Cardiac fibroblast (primary cell): ENCODE measurements at regions not wholly inside any gene's neighbourhood (a gene's known extent, or its start where the extent isn't known, plus 50 kb on each side); places are given as distances from the start of the nearest gene placed in this dataset.

Experiments used
- DNase-seq, 2 donors: peaks; one replicate each; pipeline versions ENCODE4 v3.0.0 to v3.0.0-alpha.2; 2010; ENCODE audit warnings: low read depth in 2 of 2
- H3K4me3 ChIP-seq, 2 donors: replicated peaks in 1 of 2; 1 replicate in 1 of 2; 2 replicates in 1 of 2; pipeline ENCODE4 v1.5.1; 2011; ENCODE audit warnings: low read depth in 2 of 2, low read length in 2 of 2, mild to moderate bottlenecking in 2 of 2, moderate library complexity in 1 of 2
- TF ChIP-seq, protein P1 (sequence below): IDR thresholded peaks from one replicate; pipeline ENCODE4 v1.5.1; 2011; ENCODE audit warnings: low read depth, mild to moderate bottlenecking, low read length, inconsistent platforms

DNA sequence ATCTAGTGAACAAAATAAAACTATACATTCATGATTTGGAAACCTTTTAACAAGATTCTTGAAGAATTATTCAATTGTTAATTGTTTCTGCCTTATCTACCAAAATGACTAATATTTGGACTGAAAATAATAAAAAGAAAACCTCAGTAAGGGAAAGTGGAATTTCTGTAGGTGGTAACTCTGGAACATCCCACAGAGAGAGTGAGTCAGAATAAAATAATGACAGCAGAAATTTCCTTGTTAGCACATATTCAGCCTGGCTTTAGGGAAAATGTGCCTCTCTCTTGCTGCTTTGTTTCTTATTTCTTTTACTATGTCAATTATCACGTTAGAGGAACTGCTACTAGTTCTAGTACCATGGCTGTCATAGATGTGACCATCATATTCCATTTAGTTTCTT lies 421.5 kb upstream of the GNPDA2 start:
- H3K4me3 ChIP-seq, result no peak overlapping the region
- TF ChIP-seq, protein P1, sequence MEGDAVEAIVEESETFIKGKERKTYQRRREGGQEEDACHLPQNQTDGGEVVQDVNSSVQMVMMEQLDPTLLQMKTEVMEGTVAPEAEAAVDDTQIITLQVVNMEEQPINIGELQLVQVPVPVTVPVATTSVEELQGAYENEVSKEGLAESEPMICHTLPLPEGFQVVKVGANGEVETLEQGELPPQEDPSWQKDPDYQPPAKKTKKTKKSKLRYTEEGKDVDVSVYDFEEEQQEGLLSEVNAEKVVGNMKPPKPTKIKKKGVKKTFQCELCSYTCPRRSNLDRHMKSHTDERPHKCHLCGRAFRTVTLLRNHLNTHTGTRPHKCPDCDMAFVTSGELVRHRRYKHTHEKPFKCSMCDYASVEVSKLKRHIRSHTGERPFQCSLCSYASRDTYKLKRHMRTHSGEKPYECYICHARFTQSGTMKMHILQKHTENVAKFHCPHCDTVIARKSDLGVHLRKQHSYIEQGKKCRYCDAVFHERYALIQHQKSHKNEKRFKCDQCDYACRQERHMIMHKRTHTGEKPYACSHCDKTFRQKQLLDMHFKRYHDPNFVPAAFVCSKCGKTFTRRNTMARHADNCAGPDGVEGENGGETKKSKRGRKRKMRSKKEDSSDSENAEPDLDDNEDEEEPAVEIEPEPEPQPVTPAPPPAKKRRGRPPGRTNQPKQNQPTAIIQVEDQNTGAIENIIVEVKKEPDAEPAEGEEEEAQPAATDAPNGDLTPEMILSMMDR, result no peak
- DNase-seq, result peak in 1 of 2 donors; percentile 48

DNA sequence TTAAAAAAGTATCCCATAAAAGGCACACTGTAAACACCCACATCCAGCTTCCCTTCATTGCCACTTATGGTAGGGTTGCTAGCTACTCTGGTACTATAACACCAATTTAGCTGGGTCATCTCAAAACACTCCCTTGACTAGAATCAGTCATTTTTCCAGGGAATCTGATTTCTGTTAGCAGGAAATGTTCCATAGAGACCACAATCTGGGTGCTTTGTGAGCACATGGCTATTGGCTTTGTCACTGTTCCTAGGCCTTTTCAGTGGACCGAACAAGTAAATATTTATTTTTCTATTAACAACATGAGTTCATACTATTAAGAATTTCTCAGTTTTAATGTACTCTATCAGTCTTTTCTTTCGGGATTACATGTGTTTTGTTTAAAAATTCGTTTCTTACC lies 404.7 kb upstream of the GNPDA2 start:
- TF ChIP-seq, protein P1, result no peak
- DNase-seq, result no peak
- H3K4me3 ChIP-seq, result no peak overlapping the region

DNA sequence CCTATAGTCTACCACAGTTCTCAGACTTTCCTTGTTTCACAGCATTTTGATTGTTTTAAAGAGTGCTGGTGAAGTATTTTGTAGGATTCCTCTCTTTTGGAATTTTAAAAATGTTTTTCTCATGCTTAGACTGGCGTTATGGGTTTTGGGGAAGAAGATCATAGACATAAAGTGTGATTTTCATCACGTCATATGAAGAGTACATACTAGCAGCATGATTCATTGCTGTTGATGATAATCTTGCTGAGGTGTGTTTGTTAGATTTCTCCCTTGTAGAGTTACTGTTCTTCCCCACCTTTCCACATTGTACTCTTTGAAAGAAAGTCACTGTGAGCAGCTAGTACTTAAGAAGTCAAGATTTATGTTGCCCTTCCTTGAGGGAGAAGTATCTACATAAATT lies 396.1 kb upstream of the GNPDA2 start:
- H3K4me3 ChIP-seq, result no peak overlapping the region
- DNase-seq, result no peak
- TF ChIP-seq, protein P1, result no peak

DNA sequence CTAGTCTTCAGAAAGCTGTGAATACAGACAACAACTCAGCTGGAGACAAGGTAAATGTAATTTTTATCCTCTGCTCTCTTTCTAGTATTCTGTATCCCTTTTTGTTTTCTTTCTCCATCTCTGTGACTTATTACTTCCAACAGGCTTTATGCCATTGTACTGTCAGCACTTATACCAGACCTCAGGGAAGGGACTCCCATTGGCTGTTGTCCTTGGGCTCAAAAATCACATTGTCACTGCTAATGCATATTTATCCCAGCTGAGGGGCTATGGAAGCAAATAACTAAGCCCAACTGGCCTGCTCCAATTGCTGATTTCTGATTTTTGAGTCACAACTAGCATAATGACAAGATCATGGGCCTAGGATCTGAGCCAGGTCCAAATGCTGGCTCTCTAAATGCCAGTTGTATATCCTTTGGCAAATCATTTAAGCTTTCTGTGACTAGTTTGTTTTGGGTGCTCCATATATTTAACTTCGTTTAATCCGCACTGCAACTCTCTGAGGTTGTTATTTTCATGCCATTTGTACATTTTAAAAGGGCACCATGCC lies 395.1 kb upstream of the GNPDA2 start:
- no peak for DNase-seq
- H3K4me3 ChIP-seq, result no peak overlapping the region
- TF ChIP-seq, protein P1, result no peak

DNA sequence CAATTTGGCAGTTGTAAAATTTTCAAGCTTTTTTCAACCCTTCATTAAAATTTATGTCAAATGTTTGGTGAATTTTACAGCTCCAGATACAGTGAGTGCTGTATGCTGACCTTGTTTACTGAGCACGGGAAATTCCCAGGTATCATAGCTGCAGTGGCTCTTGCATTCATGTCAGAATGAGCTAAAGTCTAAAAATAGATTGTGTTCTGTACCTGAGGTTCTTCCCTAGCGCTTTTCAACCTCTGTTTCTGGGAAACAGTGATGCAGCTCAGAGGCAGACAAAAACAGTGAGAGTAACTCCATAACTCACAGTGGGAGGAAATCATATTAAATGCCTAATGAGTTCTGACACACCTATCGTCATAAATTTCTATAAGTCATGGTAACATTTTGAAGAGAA lies 393.8 kb upstream of the GNPDA2 start:
- TF ChIP-seq, protein P1, result no peak
- DNase-seq, result no peak
- no peak overlapping the region for H3K4me3 ChIP-seq

DNA sequence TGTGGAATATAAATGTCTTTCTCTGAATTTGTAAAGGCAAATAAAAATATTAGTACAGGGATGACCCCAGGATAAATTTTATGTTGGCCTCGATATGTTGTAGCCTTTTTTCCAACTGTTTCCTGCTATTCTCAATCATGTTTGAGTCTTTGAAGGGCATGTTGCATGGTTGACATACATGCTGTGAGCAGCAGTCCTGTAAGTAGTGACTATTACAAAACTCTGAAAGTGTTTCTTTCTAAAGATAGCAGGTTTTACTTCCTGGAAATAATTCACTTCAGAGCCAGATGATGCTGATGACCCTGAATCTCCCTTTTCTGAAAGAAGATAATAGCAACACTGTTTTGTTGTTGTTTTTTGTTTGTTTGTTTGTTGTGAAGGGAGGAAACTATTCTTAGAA lies 393.0 kb upstream of the GNPDA2 start:
- TF ChIP-seq, protein P1, result no peak
- H3K4me3 ChIP-seq, result no peak overlapping the region
- no peak for DNase-seq

DNA sequence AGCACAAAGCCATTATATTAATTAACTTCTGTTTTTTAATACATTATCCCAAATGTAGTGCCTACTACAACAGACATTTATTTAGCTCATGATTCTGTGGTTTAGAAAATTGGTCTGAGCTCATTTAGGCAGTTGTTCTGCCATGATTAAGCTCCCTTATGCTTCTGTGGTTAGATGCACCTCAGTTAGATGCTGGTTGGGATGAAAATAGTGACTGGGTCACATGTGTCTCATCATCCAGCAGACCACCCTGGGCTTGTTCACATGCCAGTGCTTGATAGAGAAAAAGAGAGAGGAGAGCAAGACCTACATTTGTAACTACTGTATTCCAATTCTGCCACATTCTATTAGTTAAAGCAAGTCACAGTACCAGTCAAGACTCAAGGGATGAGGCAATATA lies 376.4 kb upstream of the GNPDA2 start:
- no peak for DNase-seq
- TF ChIP-seq, protein P1, result no peak
- no peak overlapping the region for H3K4me3 ChIP-seq
